GM20000 (cell line): ENCODE measurements at regions not wholly inside any gene's neighbourhood (a gene's known extent, or its start where the extent isn't known, plus 50 kb on each side); places are given as distances from the start of the nearest gene placed in this dataset.
A peak's percentile ranks its signal among the peaks of the same experiment; 100 is the strongest.
"Not testable (repeated sequence)": the region's sequence is repeated elsewhere in the genome, so short reads cannot be mapped to it uniquely, and the experiment has no call there.

Experiments
- DNase-seq: peaks from one replicate; pipeline ENCODE4 v3.0.0; 2012; ENCODE audit warnings: low spot score
- CTCF ChIP-seq: IDR thresholded peaks from 2 replicates; pipeline ENCODE4 v1.5.1; 2012; ENCODE audit warnings: mild to moderate bottlenecking, control low read depth; ENCODE audit errors: extremely low read depth, missing control alignments

GRCh38 chr13:33550885-33551284, 265.3 kb upstream of the STARD13 start:
- DNase-seq, result no peak
- no peak for TF ChIP-seq CTCF

- peak; percentile 40 for DNase-seq
- TF ChIP-seq CTCF, result no peak
Measured at GRCh38 chr13:33554919-33555791, 262.8 kb upstream of the RFC3 start.

GRCh38 chr13:33556828-33557227, 261.1 kb upstream of the RFC3 start:
- TF ChIP-seq CTCF, result no peak
- DNase-seq, result no peak

- no peak for DNase-seq
- TF ChIP-seq CTCF, result no peak
Measured at GRCh38 chr13:33560726-33561125, 257.2 kb upstream of the RFC3 start.

- DNase-seq, result no peak
- no peak for TF ChIP-seq CTCF
Measured at GRCh38 chr13:33561627-33562026, 256.3 kb upstream of the RFC3 start.

GRCh38 chr13:33571618-33572017, 246.3 kb upstream of the RFC3 start:
- DNase-seq, result peak; percentile 8
- TF ChIP-seq CTCF, result no peak

- not testable (repeated sequence) for DNase-seq
Measured at GRCh38 chr13:33572322-33572721, 245.6 kb upstream of the RFC3 start.

- no peak for DNase-seq
Measured at GRCh38 chr13:33575378-33575777, 242.6 kb upstream of the RFC3 start.

More at GRCh38 chr13:33575378-33575777, 242.6 kb upstream of the RFC3 start:
- no peak for TF ChIP-seq CTCF
